SK-N-MC (cell line): ENCODE measurements at regions not wholly inside any gene's neighbourhood (a gene's known extent, or its start where the extent isn't known, plus 50 kb on each side); places are given as distances from the start of the nearest gene placed in this dataset.

Experiments used
- EZH2 ChIP-seq: fragments of 200-600 bp; sonication (generic); IDR thresholded peaks from one replicate; pipeline ENCODE4 v1.6.1; 2017; ENCODE audit warnings: antibody characterized with exemption
- FOXP2 ChIP-seq: optimal IDR thresholded peaks from 2 replicates; pipeline ENCODE3; 2011; ENCODE audit warnings: mild to moderate bottlenecking, moderate library complexity; ENCODE audit not compliant: insufficient read depth; ENCODE audit errors: extremely low read length, control extremely low read depth
- POLR2AphosphoS5 ChIP-seq: IDR thresholded peaks from 2 replicates; pipeline ENCODE4 v1.6.1; 2012; ENCODE audit warnings: mild to moderate bottlenecking, low read depth, low read length, borderline replicate concordance

GRCh38 chr5:155914766-155915165 is 412.2 kb upstream of the SGCD start:
- TF ChIP-seq POLR2AphosphoS5 (no peak), EZH2 (no peak), FOXP2 (no peak)
